Hematopoietic multipotent progenitor cell treated with erythropoietin and hydrocortisone succinate and interleukin-3 and kit ligand, for 6 days (in vitro differentiated cells): ENCODE measurements at regions not wholly inside any gene's neighbourhood (a gene's known extent, or its start where the extent isn't known, plus 50 kb on each side); places are given as distances from the start of the nearest gene placed in this dataset.
"Not testable (repeated sequence)": the region's sequence is repeated elsewhere in the genome, so short reads cannot be mapped to it uniquely, and the experiment has no call there.

Source experiments
- DNase-seq: peaks from one replicate; pipeline ENCODE4 v3.0.0-alpha.2; 2015

GRCh38 chr3:181328346-181328745 lies 338.8 kb upstream of the DNAJC19 start:
- DNase-seq = no peak

GRCh38 chr3:181327349-181327748 lies 337.8 kb upstream of the DNAJC19 start:
- DNase-seq = no peak

DNA sequence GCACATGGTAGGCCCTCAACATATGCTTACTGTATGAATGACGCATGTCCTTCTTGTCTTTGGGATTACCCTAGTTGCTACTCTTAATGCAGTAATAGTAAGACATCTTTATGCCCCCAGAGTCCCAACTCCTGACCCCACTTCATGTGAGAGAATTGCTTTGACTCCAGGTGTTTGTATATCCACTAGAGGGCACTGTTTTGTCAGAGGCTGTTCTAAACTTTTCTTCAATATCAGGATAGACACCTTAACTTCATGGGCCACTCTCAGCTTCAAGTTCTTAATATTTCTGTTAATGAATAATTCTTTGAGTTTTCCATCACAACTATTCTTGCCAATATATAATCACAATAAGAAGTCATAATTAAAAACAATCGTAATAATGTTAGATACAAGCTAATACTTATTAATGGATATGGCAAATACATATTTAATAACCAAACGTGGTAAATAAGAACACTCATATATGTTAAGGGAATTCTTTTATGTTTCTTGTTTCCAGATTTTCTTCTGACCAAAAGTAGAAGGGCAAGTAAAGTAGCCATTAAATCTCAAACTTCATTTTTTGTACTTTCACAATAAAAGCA lies 337.2 kb upstream of the DNAJC19 start:
- DNase-seq = peak; percentile 71

DNA sequence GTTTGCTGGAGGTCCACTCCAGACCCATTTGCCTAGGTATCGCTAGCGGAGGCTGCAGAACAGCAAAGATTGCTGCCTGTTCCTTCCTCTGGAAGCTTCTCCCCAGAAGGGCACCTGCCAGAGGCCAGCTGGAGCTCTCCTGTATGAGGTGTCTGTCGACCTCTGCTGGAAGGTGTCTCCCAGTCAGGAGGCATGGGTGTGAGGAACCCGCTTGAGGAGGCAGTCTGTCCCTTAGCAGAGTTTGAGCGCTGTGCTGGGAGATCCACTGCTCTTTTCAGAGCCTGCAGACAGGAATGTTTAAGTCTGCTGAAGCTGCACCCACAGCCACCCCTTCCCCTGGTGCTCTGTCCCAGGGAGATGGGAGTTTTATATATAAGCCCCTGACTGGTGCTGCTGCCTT lies 335.0 kb upstream of the DNAJC19 start:
- not testable (repeated sequence) for DNase-seq

GRCh38 chr3:181318321-181318720 lies 328.8 kb upstream of the DNAJC19 start:
- no peak for DNase-seq

GRCh38 chr3:181317508-181317907 lies 328.0 kb upstream of the DNAJC19 start:
- no peak for DNase-seq

DNA sequence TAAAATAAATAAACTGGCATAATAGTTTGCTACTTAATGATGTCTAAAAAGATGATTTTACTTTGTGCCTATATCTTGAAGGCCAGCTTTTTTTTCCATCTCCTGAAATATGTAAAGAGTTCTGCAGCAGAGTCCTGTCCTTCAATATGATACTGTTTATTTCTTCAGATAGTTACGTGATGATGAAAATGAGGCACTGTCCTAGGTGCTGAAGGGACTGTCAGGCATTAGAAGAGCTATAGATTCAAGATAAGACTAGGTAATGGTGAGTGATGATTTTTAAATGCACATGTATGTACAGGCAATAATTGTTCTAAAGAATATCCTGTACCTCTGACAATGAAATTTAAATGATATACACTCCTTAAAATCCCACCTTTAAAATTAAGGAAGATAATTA lies 326.9 kb upstream of the DNAJC19 start:
- peak; percentile 64 for DNase-seq

DNA sequence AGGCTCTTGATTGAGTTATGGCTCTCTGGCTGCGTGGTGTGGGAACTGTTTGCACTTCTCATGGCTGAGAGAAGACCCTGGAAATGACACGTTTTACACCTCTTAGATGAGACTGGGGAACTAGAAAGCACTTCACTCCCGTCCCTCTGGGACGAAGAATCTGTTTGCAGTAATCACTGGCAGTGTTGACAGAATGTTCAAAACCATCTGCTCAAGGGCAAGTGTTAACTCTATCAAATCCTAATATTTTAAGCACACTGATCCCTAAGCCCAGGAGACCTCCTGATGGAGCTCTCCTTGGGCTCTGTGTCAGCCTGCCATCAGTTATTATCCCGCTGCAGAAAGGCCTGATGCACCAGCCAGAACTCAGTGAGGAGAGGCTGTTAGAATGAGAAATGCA lies 323.8 kb upstream of the DNAJC19 start:
- DNase-seq = no peak

DNA sequence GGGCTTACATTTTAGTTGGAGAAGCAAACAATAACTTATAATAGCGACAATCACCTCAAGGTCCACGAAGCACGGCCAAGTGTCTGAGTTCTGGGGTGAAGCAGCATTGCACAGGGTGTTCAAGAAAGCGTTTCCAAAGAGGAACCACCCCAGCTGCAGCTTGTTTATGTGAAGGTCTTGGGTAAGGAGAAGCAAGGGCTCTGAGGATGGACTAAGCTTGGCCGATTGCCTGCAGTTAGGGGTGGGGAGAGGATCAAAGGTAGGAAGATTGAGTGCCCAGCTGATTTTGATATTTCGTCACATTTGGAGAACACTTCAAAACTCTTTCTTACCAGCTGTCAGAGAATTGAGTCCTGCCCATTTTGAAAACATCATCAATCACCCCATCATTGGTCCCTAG lies 321.6 kb upstream of the DNAJC19 start:
- no peak for DNase-seq

DNA sequence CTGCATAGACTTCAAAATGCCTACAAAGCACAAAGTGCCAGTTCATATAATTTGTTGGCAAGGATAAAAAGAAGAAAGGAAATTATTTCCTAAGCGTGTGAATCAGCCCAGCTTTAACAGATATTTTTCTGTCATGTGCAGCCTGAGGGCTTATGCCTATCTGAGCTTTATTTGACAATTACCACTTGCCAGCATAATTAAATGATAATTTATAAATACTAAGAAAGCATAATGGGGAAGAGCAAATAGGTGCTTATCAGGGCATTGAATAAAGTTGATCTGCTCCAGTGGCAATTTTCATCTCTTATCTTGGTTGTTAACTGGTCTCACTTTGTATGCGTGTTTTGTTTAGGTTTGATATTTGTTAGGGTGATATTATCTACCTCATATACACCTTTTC lies 313.4 kb upstream of the DNAJC19 start:
- no peak for DNase-seq

- no peak for DNase-seq
Measured at GRCh38 chr3:181300033-181300432, 310.5 kb upstream of the DNAJC19 start.

DNA sequence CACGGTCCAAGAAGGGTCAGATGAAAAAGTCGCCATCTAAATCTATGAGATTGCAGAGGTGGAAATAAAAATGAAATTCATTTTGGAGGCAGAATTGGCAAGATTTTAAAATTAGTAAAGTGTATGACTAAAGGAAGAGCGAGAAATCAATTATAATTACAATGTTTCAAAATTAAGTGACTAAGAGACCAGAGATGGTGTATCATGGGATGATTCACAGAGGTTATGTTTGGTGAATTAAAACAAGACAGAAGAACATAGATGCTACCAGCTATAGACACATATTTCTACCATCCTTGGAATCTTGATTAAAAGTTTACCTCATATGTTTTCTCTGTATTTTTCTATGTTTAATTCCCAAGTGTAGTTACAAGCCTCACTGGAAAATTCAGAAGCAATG lies 308.9 kb upstream of the DNAJC19 start:
- no peak for DNase-seq

GRCh38 chr3:181292984-181293383 lies 303.4 kb upstream of the DNAJC19 start:
- DNase-seq = no peak

DNA sequence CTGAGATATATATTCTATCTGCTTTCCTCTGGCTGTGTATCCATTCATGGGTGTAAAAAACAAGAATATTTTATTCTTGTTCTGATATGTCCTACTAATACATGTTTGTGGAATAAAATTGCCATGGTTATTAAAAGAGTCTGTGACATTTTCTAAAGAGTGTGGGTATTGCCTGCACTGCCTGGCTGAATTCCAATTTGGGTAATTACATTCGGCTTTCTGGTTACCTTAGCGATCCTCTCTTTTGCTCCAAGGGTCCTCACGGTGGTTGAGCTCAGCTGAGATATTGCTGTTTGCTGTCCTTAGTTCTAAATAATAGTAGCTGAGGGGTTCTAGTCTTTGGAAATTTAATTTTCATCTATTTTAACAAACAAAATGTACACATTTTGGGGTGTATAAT lies 301.4 kb upstream of the DNAJC19 start:
- DNase-seq = no peak

GRCh38 chr3:181289306-181289705 lies 299.8 kb upstream of the DNAJC19 start:
- DNase-seq = no peak

GRCh38 chr3:181288145-181288544 lies 298.6 kb upstream of the DNAJC19 start:
- DNase-seq = no peak

- DNase-seq = no peak
Measured at GRCh38 chr3:181279239-181279565, 289.7 kb upstream of the DNAJC19 start.

GRCh38 chr3:181278468-181279238 lies 289.1 kb upstream of the DNAJC19 start:
- peak; percentile 31 for DNase-seq

DNA sequence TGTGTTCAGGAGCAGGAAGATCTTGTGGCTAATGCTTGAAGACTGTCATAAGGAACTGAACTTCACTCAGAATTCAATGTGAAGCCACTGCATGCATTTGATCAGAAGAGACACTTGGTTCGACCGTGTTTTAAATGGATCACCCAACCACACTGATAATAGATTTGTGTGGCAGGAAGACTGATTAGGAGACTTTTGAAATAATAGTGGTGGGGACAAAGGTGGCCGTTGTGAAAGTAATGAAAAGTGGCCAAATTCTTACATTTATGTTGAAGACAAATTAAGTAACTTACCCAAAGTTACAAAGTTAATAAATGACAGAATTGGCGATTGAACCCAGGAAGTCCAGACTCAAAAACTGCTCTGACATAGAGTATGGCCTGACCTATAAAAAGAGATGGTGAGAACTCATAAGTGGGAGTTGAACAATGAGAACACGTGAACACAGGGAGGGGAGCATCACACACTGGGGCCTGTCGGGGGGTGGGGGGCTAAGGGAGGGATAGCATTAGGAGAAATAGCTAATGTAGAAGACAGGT lies 286.9 kb upstream of the DNAJC19 start:
- no peak for DNase-seq

DNA sequence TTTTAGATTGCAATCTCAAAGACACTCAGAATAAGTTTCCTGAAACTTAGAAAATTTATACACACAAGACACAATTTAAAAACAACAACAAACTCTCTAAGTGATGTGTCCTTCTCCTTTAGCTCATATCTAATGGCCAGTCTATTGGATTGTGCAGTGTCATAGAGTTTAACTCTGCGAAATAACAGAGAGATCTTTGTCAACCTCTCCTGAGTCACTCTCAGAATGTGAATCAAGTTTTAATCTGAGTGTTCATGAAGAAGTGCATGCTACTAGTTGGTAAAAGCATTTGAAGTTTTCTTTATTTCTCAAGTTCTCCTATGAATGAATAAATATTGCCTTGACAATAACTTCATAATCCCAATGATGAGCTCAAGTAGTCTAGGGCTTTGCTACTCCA lies 284.5 kb upstream of the DNAJC19 start:
- DNase-seq = no peak

GRCh38 chr3:181267312-181267711 lies 277.8 kb upstream of the DNAJC19 start:
- DNase-seq = no peak

DNA sequence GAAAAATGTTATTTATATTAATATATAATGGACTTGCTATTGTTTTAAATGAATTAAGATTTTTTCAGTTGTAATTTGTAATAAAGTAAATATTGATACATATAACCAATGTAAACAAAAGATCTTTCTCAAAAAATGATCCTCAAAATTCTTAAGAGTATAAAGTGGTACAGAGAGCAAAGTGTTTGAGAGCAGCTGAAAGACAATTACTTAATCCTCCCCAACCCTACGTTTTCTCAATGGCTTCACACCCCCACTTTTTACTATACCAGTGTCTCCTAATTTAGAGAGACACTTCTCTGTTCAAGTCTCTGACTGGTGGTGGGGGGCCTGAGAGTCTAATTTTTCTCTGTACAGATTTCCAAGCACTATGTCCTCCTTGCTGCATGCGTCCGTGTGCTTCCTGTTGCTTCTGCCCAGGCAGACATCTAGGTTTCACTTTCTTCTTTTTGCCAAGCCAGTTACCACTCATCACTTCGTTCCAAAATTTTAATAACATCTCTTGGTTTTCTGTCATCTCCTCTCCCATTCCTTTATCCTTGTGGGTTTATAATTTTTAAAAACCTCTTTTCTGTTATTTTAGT lies 276.3 kb upstream of the DNAJC19 start:
- no peak for DNase-seq

DNA sequence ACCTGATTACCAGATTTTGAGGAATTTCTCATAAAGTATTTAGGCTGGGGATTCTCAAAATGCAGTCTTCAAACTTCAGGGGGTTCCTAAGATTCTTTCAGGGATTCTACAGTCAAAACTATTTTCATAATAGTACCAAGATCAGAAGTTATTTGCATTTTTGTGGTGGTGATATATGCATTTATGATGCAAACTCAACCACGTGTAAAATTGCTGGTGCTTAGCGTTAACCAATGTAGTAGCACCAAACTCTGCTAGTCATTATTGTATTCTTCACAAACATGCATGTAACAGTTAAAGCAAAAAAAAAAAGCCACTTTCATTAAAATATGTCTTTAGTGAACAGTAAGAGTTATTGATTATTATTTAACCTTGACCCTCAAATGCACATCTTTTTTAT lies 274.9 kb upstream of the DNAJC19 start:
- no peak for DNase-seq

GRCh38 chr3:181253796-181254195 lies 264.3 kb upstream of the DNAJC19 start:
- no peak for DNase-seq
